Activated naive CD4-positive, alpha-beta T cell treated with anti-CD3 and anti-CD28 coated beads for 36 hours (primary cell): ENCODE measurements at regions not wholly inside any gene's neighbourhood (a gene's known extent, or its start where the extent isn't known, plus 50 kb on each side); places are given as distances from the start of the nearest gene placed in this dataset.

ENCODE experiments used
- CTCF ChIA-PET: fragments of 350-600 bp; sonication (Branson Sonifier 250); formaldehyde crosslinking; loops from one replicate; lab custom pipeline; 2021; ENCODE audit warnings: antibody characterized with exemption; lab: Charles Lee
- DNase-seq: peaks from one replicate; pipeline ENCODE4 v3.0.0-alpha.2; 2020
- H3K27ac Mint-ChIP-seq: one replicate; pipeline ENCODE4 v1.8.0; 2021; ENCODE audit warnings: mild to moderate bottlenecking, mixed read lengths
- H3K27me3 Mint-ChIP-seq: one replicate; pipeline ENCODE4 v1.8.0; 2021; ENCODE audit warnings: low read depth, mixed read lengths
- H3K36me3 Mint-ChIP-seq: one replicate; pipeline ENCODE4 v1.8.0; 2021; ENCODE audit warnings: low read depth, mixed read lengths
- H3K4me1 Mint-ChIP-seq: one replicate; pipeline ENCODE4 v1.8.0; 2021; ENCODE audit warnings: low read depth, mixed read lengths
- H3K4me3 Mint-ChIP-seq: one replicate; pipeline ENCODE4 v1.8.0; 2021; ENCODE audit warnings: mild to moderate bottlenecking, moderate library complexity, mixed read lengths
- H3K9me3 Mint-ChIP-seq: one replicate; pipeline ENCODE4 v1.8.0; 2021; ENCODE audit warnings: mixed read lengths
- intact Hi-C: fragments of 100-400 bp; cut with micrococcal nuclease; formaldehyde crosslinking; loops from one replicate; pipeline ENCODE4 v1.15.1; 2023

- no peaks in the 10 kb centered on the region for H3K9me3 Mint-ChIP-seq
- H3K36me3 Mint-ChIP-seq: peaks cover 7% of the 10 kb centered on the region
- no peak overlapping the region for H3K27ac Mint-ChIP-seq
- H3K4me3 Mint-ChIP-seq: no peak overlapping the region
- no peaks in the 10 kb centered on the region for H3K4me1 Mint-ChIP-seq
- no peak for DNase-seq
- intact Hi-C loops: no loop called here
- no peaks in the 10 kb centered on the region for H3K27me3 Mint-ChIP-seq
- CTCF ChIA-PET: no interaction called here
Measured at GRCh38 chr5:93654676-93655075, 71.7 kb downstream of the NR2F1 start.

- no peaks in the 10 kb centered on the region for H3K9me3 Mint-ChIP-seq
- no peaks in the 10 kb centered on the region for H3K4me1 Mint-ChIP-seq
- CTCF ChIA-PET: no interaction called here
- no peak overlapping the region for H3K27ac Mint-ChIP-seq
- peaks cover 7% of the 10 kb centered on the region for H3K36me3 Mint-ChIP-seq
- intact Hi-C loops: no loop called here
- DNase-seq: no peak
- no peaks in the 10 kb centered on the region for H3K27me3 Mint-ChIP-seq
- no peak overlapping the region for H3K4me3 Mint-ChIP-seq
Measured at GRCh38 chr5:93653716-93654115, 70.7 kb downstream of the NR2F1 start.

GRCh38 chr5:93649234-93649900 is 66.3 kb downstream of the NR2F1 start:
- no peak overlapping the region for H3K27ac Mint-ChIP-seq
- H3K36me3 Mint-ChIP-seq: peaks cover 8% of the 10 kb centered on the region
- H3K9me3 Mint-ChIP-seq: no peaks in the 10 kb centered on the region
- intact Hi-C loops: no loop called here
- no peaks in the 10 kb centered on the region for H3K27me3 Mint-ChIP-seq
- DNase-seq: no peak
- no peak overlapping the region for H3K4me3 Mint-ChIP-seq
- no peaks in the 10 kb centered on the region for H3K4me1 Mint-ChIP-seq
- CTCF ChIA-PET: no interaction called here

- Mint-ChIP-seq H3K27me3 (no peaks in the 10 kb centered on the region), H3K27ac (no peak overlapping the region), H3K4me3 (no peak overlapping the region), H3K36me3 (peaks cover 3% of the 10 kb centered on the region), H3K9me3 (no peaks in the 10 kb centered on the region), H3K4me1 (no peaks in the 10 kb centered on the region)
- CTCF ChIA-PET: no interaction called here
- intact Hi-C loops: no loop called here
- no peak for DNase-seq
Measured at GRCh38 chr5:93644760-93645159, 61.7 kb downstream of the NR2F1 start.
